HepG2 (cell line): ENCODE measurements at regions not wholly inside any gene's neighbourhood (a gene's known extent, or its start where the extent isn't known, plus 50 kb on each side); places are given as distances from the start of the nearest gene placed in this dataset.

Source experiments
- FOXA1 ChIP-seq, 2 experiments: fragments of 450-650 bp in 1 of 2; sonication (generic) in 1 of 2; formaldehyde crosslinking in 1 of 2; IDR thresholded peaks; 2 replicates each; pipeline versions ENCODE4 v1.4.0 to v1.6.1; 2016 to 2020; ENCODE audit warnings: missing genetic modification reagents in 1 of 2
- TF ChIP-seq, protein P1 (sequence below): sonication (generic); formaldehyde crosslinking; IDR thresholded peaks from 2 replicates; pipeline ENCODE4 v1.8.1; 2022; ENCODE audit warnings: mild to moderate bottlenecking, missing genetic modification reagents

DNA sequence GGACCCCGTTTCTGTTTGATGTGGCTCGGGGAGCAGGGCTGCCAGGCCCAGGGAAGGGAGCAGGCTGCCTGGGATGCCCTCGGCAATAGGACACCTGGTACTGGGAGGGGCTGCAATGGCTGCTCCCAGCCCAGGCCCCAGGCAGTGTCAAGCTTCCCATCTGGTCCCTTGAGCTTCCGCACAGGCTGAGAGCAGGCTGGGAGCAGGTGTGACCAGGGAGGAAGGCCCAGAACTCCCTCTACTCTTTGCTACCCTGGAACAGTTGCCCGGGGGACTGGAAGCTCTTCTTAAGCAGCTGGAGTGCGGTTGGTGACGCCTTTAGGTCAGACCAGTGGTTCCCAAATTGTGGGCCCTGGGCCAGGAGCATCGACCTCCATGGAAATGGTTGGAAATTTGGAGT lies 186.9 kb downstream of the GADD45G start:
- TF ChIP-seq FOXA1 (IDR thresholded peaks at IDR 0.05) (no peak), FOXA1 (CRISPR knock-in tag; IDR thresholded peaks at IDR 0.05) (no peak)
- TF ChIP-seq, protein P1, sequence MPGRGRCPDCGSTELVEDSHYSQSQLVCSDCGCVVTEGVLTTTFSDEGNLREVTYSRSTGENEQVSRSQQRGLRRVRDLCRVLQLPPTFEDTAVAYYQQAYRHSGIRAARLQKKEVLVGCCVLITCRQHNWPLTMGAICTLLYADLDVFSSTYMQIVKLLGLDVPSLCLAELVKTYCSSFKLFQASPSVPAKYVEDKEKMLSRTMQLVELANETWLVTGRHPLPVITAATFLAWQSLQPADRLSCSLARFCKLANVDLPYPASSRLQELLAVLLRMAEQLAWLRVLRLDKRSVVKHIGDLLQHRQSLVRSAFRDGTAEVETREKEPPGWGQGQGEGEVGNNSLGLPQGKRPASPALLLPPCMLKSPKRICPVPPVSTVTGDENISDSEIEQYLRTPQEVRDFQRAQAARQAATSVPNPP (CRISPR knock-in tag): no peak
